GM23248 (cell line): ENCODE measurements at regions not wholly inside any gene's neighbourhood (a gene's known extent, or its start where the extent isn't known, plus 50 kb on each side); places are given as distances from the start of the nearest gene placed in this dataset.

Experiments
- EZH2 ChIP-seq: fragments of 200-600 bp; sonication (generic); IDR thresholded peaks from 2 replicates; pipeline ENCODE4 v1.6.1; 2018; ENCODE audit warnings: antibody characterized with exemption, mild to moderate bottlenecking; ENCODE audit not compliant: insufficient read depth, poor library complexity, severe bottlenecking
- EZH2phosphoT487 ChIP-seq: fragments of 200-600 bp; sonication (generic); IDR thresholded peaks from 2 replicates; pipeline ENCODE4 v1.6.1; 2018; ENCODE audit warnings: antibody characterized with exemption, moderate library complexity, mild to moderate bottlenecking, low read depth; ENCODE audit not compliant: insufficient read depth

- TF ChIP-seq EZH2phosphoT487 (no peak), EZH2 (no peak)
Observed at GRCh38 chr7:25325186-25325757, 97.0 kb upstream of the NPVF start.
